GM12878 (cell line): ENCODE measurements at regions not wholly inside any gene's neighbourhood (a gene's known extent, or its start where the extent isn't known, plus 50 kb on each side); places are given as distances from the start of the nearest gene placed in this dataset.

Source experiments
- CREB1 ChIP-seq: IDR thresholded peaks from 2 replicates; pipeline ENCODE4 v1.6.1; 2012; ENCODE audit warnings: low read depth, mild to moderate bottlenecking, inconsistent platforms
- CTCF ChIP-seq, 3 experiments: IDR thresholded peaks in 2 of 3; conservative IDR thresholded peaks in 1 of 3; 2 replicates each; pipeline ENCODE4 v1.5.1; 2011; ENCODE audit warnings: low read depth in 3 of 3, low read length in 3 of 3, mild to moderate bottlenecking in 3 of 3, control low read depth in 2 of 3, moderate library complexity in 2 of 3, inconsistent platforms in 1 of 3, mixed read lengths in 1 of 3; ENCODE audit not compliant: control insufficient read depth in 2 of 3, insufficient read depth in 1 of 3; ENCODE audit errors: extremely low read depth in 1 of 3
- FOS ChIP-seq: IDR thresholded peaks from 3 replicates; pipeline ENCODE4 v1.6.1; 2011; ENCODE audit warnings: borderline replicate concordance; ENCODE audit not compliant: insufficient read length; ENCODE audit errors: extremely low read depth
- NRF1 ChIP-seq: conservative IDR thresholded peaks from 2 replicates; pipeline ENCODE4 v1.6.1; 2011; ENCODE audit warnings: mild to moderate bottlenecking, low read depth, low read length, improper control_type of control experiment
- TF ChIP-seq, protein P1 (sequence below): IDR thresholded peaks from 2 replicates; pipeline ENCODE4 v1.6.1; 2012; ENCODE audit warnings: low read length, inconsistent platforms

GRCh38 chr3:164732166-164732565 lies 346.1 kb downstream of the SI start:
- TF ChIP-seq FOS (no peak), CTCF (IDR thresholded peaks at IDR 0.05 in 2 of 3, conservative IDR thresholded peaks at IDR 0.05 in 1 of 3; ENCODE audit: control insufficient read depth in 2 of 3, extremely low read depth in 1 of 3, insufficient read depth in 1 of 3, low read depth in 3 of 3, low read length in 3 of 3) (no peak), NRF1 (no peak), CREB1 (no peak)
- TF ChIP-seq, protein P1, sequence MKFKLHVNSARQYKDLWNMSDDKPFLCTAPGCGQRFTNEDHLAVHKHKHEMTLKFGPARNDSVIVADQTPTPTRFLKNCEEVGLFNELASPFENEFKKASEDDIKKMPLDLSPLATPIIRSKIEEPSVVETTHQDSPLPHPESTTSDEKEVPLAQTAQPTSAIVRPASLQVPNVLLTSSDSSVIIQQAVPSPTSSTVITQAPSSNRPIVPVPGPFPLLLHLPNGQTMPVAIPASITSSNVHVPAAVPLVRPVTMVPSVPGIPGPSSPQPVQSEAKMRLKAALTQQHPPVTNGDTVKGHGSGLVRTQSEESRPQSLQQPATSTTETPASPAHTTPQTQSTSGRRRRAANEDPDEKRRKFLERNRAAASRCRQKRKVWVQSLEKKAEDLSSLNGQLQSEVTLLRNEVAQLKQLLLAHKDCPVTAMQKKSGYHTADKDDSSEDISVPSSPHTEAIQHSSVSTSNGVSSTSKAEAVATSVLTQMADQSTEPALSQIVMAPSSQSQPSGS: no peak
